Panc1 (cell line): ENCODE measurements at regions not wholly inside any gene's neighbourhood (a gene's known extent, or its start where the extent isn't known, plus 50 kb on each side); places are given as distances from the start of the nearest gene placed in this dataset.
"Not testable (repeated sequence)": the region's sequence is repeated elsewhere in the genome, so short reads cannot be mapped to it uniquely, and the experiment has no call there.

Source experiments
- CTCF ChIP-seq: fragments of 450-650 bp; IDR thresholded peaks from 2 replicates; pipeline ENCODE4 v1.5.1; 2017; ENCODE audit warnings: mild to moderate bottlenecking
- SIN3A ChIP-seq: IDR thresholded peaks from 2 replicates; pipeline ENCODE4 v1.6.1; 2012; ENCODE audit warnings: low read depth, mild to moderate bottlenecking, low read length, moderate library complexity, borderline replicate concordance; ENCODE audit not compliant: insufficient read depth

DNA sequence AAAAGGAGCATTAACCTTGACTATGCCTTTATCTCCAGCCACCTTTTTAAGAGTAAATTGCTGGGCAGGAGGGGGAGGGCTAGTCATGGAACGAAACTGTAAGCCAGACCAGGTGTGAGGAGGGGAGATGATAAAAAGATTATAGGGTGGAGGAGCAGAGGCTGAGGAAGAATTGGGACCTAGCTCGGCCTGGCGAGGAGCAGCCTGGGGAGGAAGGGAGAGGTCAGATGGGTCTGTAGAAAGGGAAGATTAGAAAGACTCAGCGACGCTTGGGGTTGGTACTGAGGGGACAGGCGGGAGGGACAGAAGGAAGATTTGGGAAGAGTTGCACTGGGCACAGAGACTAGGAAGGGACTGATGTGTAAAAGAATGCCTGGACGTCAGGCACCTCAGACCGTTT, 58.4 kb upstream of the BMP2K start:
- not testable (repeated sequence) for TF ChIP-seq CTCF, SIN3A
